Rectal smooth muscle tissue (tissue), 1 donor: ENCODE measurements at regions not wholly inside any gene's neighbourhood (a gene's known extent, or its start where the extent isn't known, plus 50 kb on each side); places are given as distances from the start of the nearest gene placed in this dataset.

Experiments used
- H3K27ac ChIP-seq: one replicate; pipeline ENCODE4 v1.7.0; 2013; ENCODE audit warnings: low read depth, low read length, inconsistent platforms
- H3K27me3 ChIP-seq: one replicate; pipeline ENCODE4 v1.7.0; 2013; ENCODE audit warnings: low read length; ENCODE audit not compliant: control insufficient read depth, insufficient read depth
- H3K36me3 ChIP-seq: one replicate; pipeline ENCODE4 v1.7.0; 2013; ENCODE audit warnings: low read length; ENCODE audit not compliant: control insufficient read depth, insufficient read depth
- H3K4me1 ChIP-seq: one replicate; pipeline ENCODE4 v1.7.0; 2013; ENCODE audit warnings: low read length; ENCODE audit not compliant: control insufficient read depth, insufficient read depth
- H3K4me3 ChIP-seq: one replicate; pipeline ENCODE4 v1.7.0; 2013; ENCODE audit warnings: low read length
- H3K9ac ChIP-seq: one replicate; pipeline ENCODE4 v1.7.0; 2013; ENCODE audit warnings: low read length

DNA sequence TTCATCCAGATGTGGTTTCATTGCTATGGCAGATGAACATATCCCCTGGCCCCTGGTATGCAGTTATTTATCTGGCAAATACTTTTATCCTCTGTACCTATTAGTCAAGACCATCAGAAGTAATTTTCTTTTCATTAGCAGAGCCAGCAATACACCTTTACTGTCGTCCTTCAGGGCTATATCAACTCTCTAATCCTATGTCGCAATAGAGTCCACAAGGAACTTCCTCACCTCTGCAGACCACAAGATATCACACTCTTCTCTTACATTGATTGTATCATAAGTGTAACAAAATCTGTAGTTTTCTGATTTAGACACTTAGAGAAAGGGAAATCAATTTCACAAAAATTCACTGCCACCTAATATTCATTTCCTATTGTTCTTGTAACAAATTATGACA lies 252.9 kb upstream of the DCC start:
- H3K27me3 ChIP-seq = no peaks in the 10 kb centered on the region
- H3K4me1 ChIP-seq = no peaks in the 10 kb centered on the region
- no peak overlapping the region for H3K27ac ChIP-seq
- no peaks in the 10 kb centered on the region for H3K36me3 ChIP-seq
- no peak overlapping the region for H3K4me3 ChIP-seq
- H3K9ac ChIP-seq = no peak overlapping the region

- Histone ChIP-seq H3K36me3 (no peaks in the 10 kb centered on the region), H3K9ac (no peak overlapping the region), H3K27ac (no peak overlapping the region), H3K4me3 (no peak overlapping the region), H3K27me3 (no peaks in the 10 kb centered on the region), H3K4me1 (no peaks in the 10 kb centered on the region)
Measured at GRCh38 chr18:52090005-52090404, 250.0 kb upstream of the DCC start.

DNA sequence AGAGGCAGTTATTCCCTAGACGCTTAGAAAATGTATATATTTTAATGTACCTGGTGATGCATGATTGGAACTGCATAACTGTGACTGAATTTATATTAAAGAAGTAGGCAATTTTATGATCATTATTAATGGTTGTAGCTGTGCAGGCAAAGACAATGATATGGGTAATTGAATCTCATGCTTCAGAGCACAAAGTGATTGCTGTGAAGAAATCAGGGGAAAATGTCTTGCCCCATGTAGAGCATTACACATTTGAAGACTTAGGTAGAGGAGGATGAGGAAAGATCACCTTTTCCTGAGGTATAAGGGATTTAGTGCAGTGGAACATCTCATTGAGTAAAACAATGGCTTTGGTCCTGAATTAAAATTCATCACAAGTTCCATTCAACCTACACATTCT lies 246.8 kb upstream of the DCC start:
- Histone ChIP-seq H3K4me3 (no peak overlapping the region), H3K4me1 (no peaks in the 10 kb centered on the region), H3K9ac (no peak overlapping the region), H3K27ac (no peak overlapping the region), H3K36me3 (no peaks in the 10 kb centered on the region), H3K27me3 (no peaks in the 10 kb centered on the region)

DNA sequence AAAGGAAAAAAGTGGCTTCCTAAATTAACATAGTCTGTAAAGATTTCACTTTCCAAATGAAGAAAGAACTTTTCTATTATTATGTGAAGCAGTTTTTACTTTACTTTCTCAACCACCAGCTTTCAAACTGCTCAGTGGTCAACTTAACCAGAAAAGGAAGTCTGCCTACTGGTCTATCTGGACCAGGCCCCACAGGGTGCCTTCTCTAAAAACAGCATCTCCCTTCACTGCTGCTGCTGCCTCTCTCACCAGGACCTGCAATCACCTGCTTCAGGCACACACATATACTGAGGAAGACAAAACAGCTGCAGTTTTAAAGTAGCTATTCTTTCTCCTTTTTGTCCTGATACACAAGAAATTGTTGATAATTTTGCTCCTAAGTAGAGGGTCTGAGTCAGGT lies 221.3 kb upstream of the DCC start:
- H3K27ac ChIP-seq = no peak overlapping the region
- H3K4me3 ChIP-seq = no peak overlapping the region
- H3K36me3 ChIP-seq = no peaks in the 10 kb centered on the region
- no peaks in the 10 kb centered on the region for H3K27me3 ChIP-seq
- no peak overlapping the region for H3K9ac ChIP-seq
- H3K4me1 ChIP-seq = no peaks in the 10 kb centered on the region

DNA sequence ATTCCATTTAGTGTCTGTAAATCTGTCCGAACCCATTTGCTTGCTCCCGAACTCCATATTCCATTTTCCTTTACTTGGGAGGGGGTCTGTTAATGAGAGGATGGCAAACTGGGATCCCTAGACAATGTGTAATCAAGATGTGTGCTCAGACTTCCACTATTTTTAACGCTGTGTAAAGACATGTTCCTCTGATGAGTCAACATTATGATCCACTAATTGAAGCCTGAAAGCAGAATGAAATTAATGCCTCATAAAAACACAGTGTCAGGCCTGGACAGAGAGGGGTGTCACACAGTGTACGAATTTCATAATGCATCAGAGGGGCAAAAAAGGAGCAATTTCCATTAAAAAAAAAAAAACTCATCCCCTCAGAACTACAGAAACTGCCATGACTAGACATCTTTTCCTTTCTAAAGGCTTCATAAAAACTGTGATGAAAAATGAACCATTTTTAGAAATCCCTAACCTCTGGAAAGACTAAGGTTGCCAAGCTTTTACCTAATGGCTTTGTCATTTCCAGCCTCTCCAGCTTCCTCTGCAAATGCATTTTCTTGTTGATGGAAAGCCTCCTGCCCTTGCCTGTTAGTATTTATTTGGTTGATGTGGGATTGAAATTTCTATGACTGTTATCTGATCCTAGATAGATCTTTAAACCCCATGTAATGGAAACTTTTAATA lies 209.2 kb upstream of the DCC start:
- Histone ChIP-seq H3K4me3 (no peak overlapping the region), H3K27me3 (no peaks in the 10 kb centered on the region), H3K27ac (no peak overlapping the region), H3K36me3 (no peaks in the 10 kb centered on the region), H3K4me1 (no peaks in the 10 kb centered on the region), H3K9ac (no peak overlapping the region)

GRCh38 chr18:52131845-52132244 lies 208.2 kb upstream of the DCC start:
- Histone ChIP-seq H3K4me3 (no peak overlapping the region), H3K4me1 (no peaks in the 10 kb centered on the region), H3K27me3 (no peaks in the 10 kb centered on the region), H3K36me3 (no peaks in the 10 kb centered on the region), H3K27ac (no peak overlapping the region), H3K9ac (no peak overlapping the region)

DNA sequence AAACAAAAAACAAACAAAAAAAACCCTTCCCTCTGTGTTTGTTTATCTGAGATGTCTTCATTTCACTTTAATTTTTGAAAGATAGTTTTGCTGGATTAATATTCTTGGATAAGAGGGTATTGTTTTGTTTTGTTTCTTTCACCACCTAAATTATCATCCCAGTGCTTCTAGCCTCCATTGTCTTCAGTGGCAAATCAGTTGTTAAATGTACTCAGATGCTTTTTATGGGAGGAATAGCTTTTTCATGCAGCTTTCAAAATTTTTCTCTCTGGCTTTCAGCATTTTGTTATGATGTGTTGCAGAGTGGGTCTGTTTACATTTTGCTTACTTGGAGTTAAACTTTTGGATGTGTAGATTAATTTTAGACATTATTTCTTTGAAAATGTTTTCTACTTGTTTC lies 203.5 kb upstream of the DCC start:
- Histone ChIP-seq H3K36me3 (no peaks in the 10 kb centered on the region), H3K27me3 (no peaks in the 10 kb centered on the region), H3K4me1 (no peaks in the 10 kb centered on the region)

DNA sequence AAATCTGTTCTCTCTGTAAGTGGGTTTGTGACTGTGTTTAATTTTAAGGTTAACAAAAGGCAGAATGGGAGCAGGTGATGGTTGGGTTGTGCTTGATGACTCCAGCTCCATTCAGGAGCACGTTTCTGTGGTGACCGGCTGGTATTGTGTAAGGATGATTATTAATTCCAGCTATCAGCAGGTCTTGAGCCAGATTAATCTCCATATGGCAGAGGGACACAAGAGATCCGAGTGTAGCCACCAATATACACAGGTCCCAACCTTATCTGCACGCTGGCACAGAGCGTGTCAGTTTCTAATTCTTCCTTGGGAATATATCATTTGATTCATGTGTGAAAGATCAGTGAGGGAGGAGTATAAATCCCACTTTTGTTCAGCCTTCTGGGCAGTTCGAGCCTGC lies 199.0 kb upstream of the DCC start:
- H3K9ac ChIP-seq = no peak overlapping the region
- H3K27ac ChIP-seq = no peak overlapping the region
- no peaks in the 10 kb centered on the region for H3K4me1 ChIP-seq
- H3K27me3 ChIP-seq = no peaks in the 10 kb centered on the region
- no peak overlapping the region for H3K4me3 ChIP-seq
- no peaks in the 10 kb centered on the region for H3K36me3 ChIP-seq

More for the DNA sequence above, 203.5 kb upstream of the DCC start:
- H3K27ac ChIP-seq = no peak overlapping the region
- H3K9ac ChIP-seq = no peak overlapping the region
- no peak overlapping the region for H3K4me3 ChIP-seq

DNA sequence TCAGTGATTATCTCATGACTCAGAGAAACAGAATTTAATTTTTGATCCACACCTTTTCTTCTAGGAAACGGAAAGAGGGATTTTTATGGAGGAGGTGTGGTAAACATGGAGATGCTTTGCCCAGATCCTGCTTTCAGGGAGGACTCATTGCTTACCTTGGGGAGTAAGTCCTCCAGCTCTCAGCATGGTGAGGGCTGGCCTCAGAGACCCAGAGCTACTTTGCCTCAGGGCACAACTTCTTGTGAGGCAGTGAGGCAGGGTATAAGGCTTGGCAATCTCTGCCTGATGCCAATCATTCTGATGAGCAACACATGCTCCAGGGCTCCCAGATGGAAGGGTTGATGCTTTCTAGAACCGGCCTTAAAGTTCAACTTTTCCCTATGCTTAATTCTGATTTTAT lies 189.9 kb upstream of the DCC start:
- H3K9ac ChIP-seq = no peak overlapping the region
- H3K27ac ChIP-seq = no peak overlapping the region
- no peaks in the 10 kb centered on the region for H3K4me1 ChIP-seq
- H3K36me3 ChIP-seq = no peaks in the 10 kb centered on the region
- no peak overlapping the region for H3K4me3 ChIP-seq
- H3K27me3 ChIP-seq = no peaks in the 10 kb centered on the region

DNA sequence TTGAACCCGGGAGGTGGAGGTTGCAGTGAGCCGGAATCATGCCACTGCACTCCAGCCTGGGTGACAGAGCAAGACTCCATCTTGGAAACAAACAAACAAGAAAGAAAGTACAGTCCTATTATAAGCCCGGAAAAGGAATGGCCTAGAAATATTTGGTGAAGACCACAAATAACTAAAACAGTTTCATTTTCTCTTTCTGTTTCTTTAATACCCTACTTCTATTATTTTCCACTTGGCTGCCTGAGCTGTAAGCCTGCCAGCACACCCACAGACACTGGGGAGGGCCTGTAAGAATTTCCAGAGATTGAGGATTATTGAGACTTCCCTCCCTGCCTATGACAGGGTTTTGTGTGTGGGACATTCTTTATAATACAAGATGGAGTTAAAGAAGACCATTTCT lies 188.0 kb upstream of the DCC start:
- H3K27ac ChIP-seq = no peak overlapping the region
- H3K4me1 ChIP-seq = no peaks in the 10 kb centered on the region
- H3K9ac ChIP-seq = no peak overlapping the region
- H3K27me3 ChIP-seq = no peaks in the 10 kb centered on the region
- H3K4me3 ChIP-seq = no peak overlapping the region
- H3K36me3 ChIP-seq = no peaks in the 10 kb centered on the region

DNA sequence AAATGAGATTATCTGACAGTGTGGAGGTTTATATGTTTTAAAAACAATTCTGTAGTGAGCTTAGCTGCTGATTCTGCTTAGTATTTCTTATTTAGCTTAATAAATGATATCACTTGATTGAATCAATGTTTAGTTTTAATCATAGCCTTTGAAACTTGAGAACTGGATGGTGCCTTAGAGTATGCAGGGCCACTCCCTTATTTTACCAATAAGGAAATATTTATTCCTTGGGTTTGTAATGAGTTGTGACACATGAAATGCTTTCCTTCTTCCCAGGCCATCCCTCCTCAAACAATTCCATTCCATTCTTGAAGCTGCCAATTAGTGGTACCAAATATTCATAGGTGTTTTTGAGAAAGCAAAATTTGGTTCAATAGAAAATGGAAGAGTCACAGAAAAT lies 183.8 kb upstream of the DCC start:
- Histone ChIP-seq H3K4me3 (no peak overlapping the region), H3K27me3 (no peaks in the 10 kb centered on the region), H3K9ac (no peak overlapping the region), H3K4me1 (no peaks in the 10 kb centered on the region), H3K27ac (no peak overlapping the region), H3K36me3 (no peaks in the 10 kb centered on the region)

GRCh38 chr18:52160636-52161035 lies 179.4 kb upstream of the DCC start:
- H3K27me3 ChIP-seq = no peaks in the 10 kb centered on the region

DNA sequence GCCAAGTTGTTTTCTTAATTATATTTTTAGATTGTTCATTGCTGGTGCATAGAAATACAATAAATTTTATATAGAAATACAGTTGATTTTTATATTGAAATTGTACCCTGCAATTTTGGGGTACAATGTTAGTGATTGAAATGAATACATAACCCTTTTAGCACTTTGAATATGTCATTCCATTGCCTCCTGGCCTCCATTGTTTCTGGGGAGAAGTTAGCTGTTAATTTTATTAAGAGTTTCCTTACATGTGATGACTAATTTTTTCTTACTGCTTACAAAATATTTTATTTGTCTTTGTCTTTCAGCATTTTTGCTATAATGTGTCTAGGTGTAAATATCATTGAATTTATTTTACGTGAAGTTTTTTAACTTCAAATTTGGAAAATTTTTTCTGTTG lies 176.5 kb upstream of the DCC start:
- Histone ChIP-seq H3K4me1 (no peaks in the 10 kb centered on the region), H3K36me3 (no peaks in the 10 kb centered on the region), H3K4me3 (no peak overlapping the region), H3K27me3 (no peaks in the 10 kb centered on the region), H3K9ac (no peak overlapping the region), H3K27ac (no peak overlapping the region)

More at GRCh38 chr18:52160636-52161035, 179.4 kb upstream of the DCC start:
- Histone ChIP-seq H3K4me3 (no peak overlapping the region), H3K4me1 (no peaks in the 10 kb centered on the region), H3K9ac (no peak overlapping the region), H3K27ac (no peak overlapping the region), H3K36me3 (no peaks in the 10 kb centered on the region)
